HFFc6 (cell line): ENCODE measurements at regions not wholly inside any gene's neighbourhood (a gene's known extent, or its start where the extent isn't known, plus 50 kb on each side); places are given as distances from the start of the nearest gene placed in this dataset.

Source experiments
- DNase-seq: peaks from one replicate; pipeline ENCODE4 v3.0.0-alpha.2; 2018
- H3K27ac Mint-ChIP-seq: 2 replicates; pipeline ENCODE4 v1.8.0; 2020; ENCODE audit warnings: mild to moderate bottlenecking, mixed read lengths
- H3K27me3 Mint-ChIP-seq: 2 replicates; pipeline ENCODE4 v1.8.0; 2021; ENCODE audit warnings: mild to moderate bottlenecking, moderate library complexity, mixed read lengths; ENCODE audit not compliant: insufficient read depth
- H3K36me3 Mint-ChIP-seq: 2 replicates; pipeline ENCODE4 v1.8.0; 2021; ENCODE audit warnings: low read depth, mixed read lengths
- H3K4me1 Mint-ChIP-seq: 2 replicates; pipeline ENCODE4 v1.8.0; 2020; ENCODE audit warnings: low read depth, mixed read lengths
- H3K4me3 Mint-ChIP-seq: 2 replicates; pipeline ENCODE4 v1.8.0; 2020; ENCODE audit warnings: mild to moderate bottlenecking, moderate library complexity, mixed read lengths
- H3K9me3 Mint-ChIP-seq: 2 replicates; pipeline ENCODE4 v1.8.0; 2020; ENCODE audit warnings: mild to moderate bottlenecking, mixed read lengths
- CTCF ChIP-seq: fragments of 200-600 bp; sonication (generic); IDR thresholded peaks from 2 replicates; pipeline ENCODE4 v1.5.0; 2021; ENCODE audit warnings: antibody characterized with exemption, mild to moderate bottlenecking

- Mint-ChIP-seq H3K27ac (no peak overlapping the region), H3K27me3 (no peaks in the 10 kb centered on the region; the same call in 1 of the 2 replicates), H3K4me1 (no peaks in the 10 kb centered on the region), H3K9me3 (no peaks in the 10 kb centered on the region), H3K4me3 (no peak overlapping the region), H3K36me3 (no peaks in the 10 kb centered on the region)
- TF ChIP-seq CTCF: peak; percentile 54; the same call in 1 of the 2 replicates
- no peak for DNase-seq
Measured at GRCh38 chr6:74087899-74088298, 391.9 kb downstream of the CD109 start.

- H3K27me3 Mint-ChIP-seq: no peaks in the 10 kb centered on the region; the same call in 1 of the 2 replicates
- DNase-seq: no peak
- peaks cover 39% of the 10 kb centered on the region for H3K4me1 Mint-ChIP-seq
- H3K36me3 Mint-ChIP-seq: 0 out of 2 replicates have a peak, but pooled peaks cover 3% of the 10 kb centered on the region
- H3K27ac Mint-ChIP-seq: no peak overlapping the region
- peaks cover 4% of the 10 kb centered on the region; the same call in 1 of the 2 replicates for H3K9me3 Mint-ChIP-seq
- no peak for TF ChIP-seq CTCF
- no peak overlapping the region for H3K4me3 Mint-ChIP-seq
Measured at GRCh38 chr6:74075896-74076295, 379.9 kb downstream of the CD109 start.

GRCh38 chr6:74075323-74075722 lies 379.3 kb downstream of the CD109 start:
- no peaks in the 10 kb centered on the region; the same call in 1 of the 2 replicates for H3K27me3 Mint-ChIP-seq
- no peak overlapping the region; the same call in 1 of the 2 replicates for H3K4me3 Mint-ChIP-seq
- no peak for TF ChIP-seq CTCF
- peaks cover 4% of the 10 kb centered on the region; the same call in 1 of the 2 replicates for H3K9me3 Mint-ChIP-seq
- 0 out of 2 replicates have a peak, but pooled peaks cover 3% of the 10 kb centered on the region for H3K36me3 Mint-ChIP-seq
- peak overlapping the region; percentile 72 for H3K27ac Mint-ChIP-seq
- H3K4me1 Mint-ChIP-seq: peaks cover 44% of the 10 kb centered on the region
- DNase-seq: no peak

- no peak for TF ChIP-seq CTCF
- Mint-ChIP-seq H3K9me3 (peaks cover 3% of the 10 kb centered on the region; the same call in 1 of the 2 replicates), H3K27ac (peak overlapping the region; percentile 74), H3K36me3 (0 out of 2 replicates have a peak, but pooled peaks cover 3% of the 10 kb centered on the region), H3K4me1 (peaks cover 51% of the 10 kb centered on the region), H3K4me3 (no peak overlapping the region), H3K27me3 (no peaks in the 10 kb centered on the region; the same call in 1 of the 2 replicates)
- DNase-seq: no peak
Measured at GRCh38 chr6:74074645-74075044, 378.6 kb downstream of the CD109 start.

- Mint-ChIP-seq H3K4me1 (peaks cover 58% of the 10 kb centered on the region), H3K27ac (peak overlapping the region; percentile 74), H3K9me3 (no peaks in the 10 kb centered on the region), H3K27me3 (no peaks in the 10 kb centered on the region; the same call in 1 of the 2 replicates), H3K4me3 (peak overlapping the region; percentile 27), H3K36me3 (no peaks in the 10 kb centered on the region)
- DNase-seq: peak; percentile 54
- TF ChIP-seq CTCF: no peak
Measured at GRCh38 chr6:74073999-74074398, 378.0 kb downstream of the CD109 start.

- H3K4me1 Mint-ChIP-seq: peaks cover 61% of the 10 kb centered on the region
- DNase-seq: peak; percentile 79
- H3K36me3 Mint-ChIP-seq: no peaks in the 10 kb centered on the region
- no peaks in the 10 kb centered on the region for H3K9me3 Mint-ChIP-seq
- H3K27ac Mint-ChIP-seq: peak overlapping the region; percentile 74
- TF ChIP-seq CTCF: no peak
- peak overlapping the region; percentile 27 for H3K4me3 Mint-ChIP-seq
- H3K27me3 Mint-ChIP-seq: no peaks in the 10 kb centered on the region; the same call in 1 of the 2 replicates
Measured at GRCh38 chr6:74073429-74073828, 377.4 kb downstream of the CD109 start.
